RWPE1 (cell line): ENCODE measurements at regions not wholly inside any gene's neighbourhood (a gene's known extent, or its start where the extent isn't known, plus 50 kb on each side); places are given as distances from the start of the nearest gene placed in this dataset.

Source experiments
- CTCF ChIA-PET: fragments of 350-600 bp; sonication (Branson Sonifier 250); formaldehyde crosslinking; extraction: SDS; loops from one replicate; lab custom pipeline; 2021; lab: Yijun Ruan, JAX
- POLR2A ChIA-PET: fragments of 400-600 bp; formaldehyde crosslinking; extraction: SDS; loops from one replicate; lab custom pipeline; 2020; ENCODE audit warnings: antibody characterized with exemption; ENCODE audit not compliant: low non-redundant PET; lab: Yijun Ruan, JAX
- DNase-seq: peaks from one replicate; pipeline ENCODE4 v3.0.0; 2012; ENCODE audit warnings: low spot score
- H3K27ac ChIP-seq: fragments of 450-650 bp; 2 replicates; pipeline ENCODE4 v1.5.1; 2017
- TF ChIP-seq, protein P1 (sequence below): fragments of 450-650 bp; conservative IDR thresholded peaks from 2 replicates; pipeline ENCODE4 v1.5.1; 2017; ENCODE audit warnings: low read depth, mild to moderate bottlenecking

- POLR2A ChIA-PET = no interaction called here
- DNase-seq = no peak
- TF ChIP-seq, protein P1, sequence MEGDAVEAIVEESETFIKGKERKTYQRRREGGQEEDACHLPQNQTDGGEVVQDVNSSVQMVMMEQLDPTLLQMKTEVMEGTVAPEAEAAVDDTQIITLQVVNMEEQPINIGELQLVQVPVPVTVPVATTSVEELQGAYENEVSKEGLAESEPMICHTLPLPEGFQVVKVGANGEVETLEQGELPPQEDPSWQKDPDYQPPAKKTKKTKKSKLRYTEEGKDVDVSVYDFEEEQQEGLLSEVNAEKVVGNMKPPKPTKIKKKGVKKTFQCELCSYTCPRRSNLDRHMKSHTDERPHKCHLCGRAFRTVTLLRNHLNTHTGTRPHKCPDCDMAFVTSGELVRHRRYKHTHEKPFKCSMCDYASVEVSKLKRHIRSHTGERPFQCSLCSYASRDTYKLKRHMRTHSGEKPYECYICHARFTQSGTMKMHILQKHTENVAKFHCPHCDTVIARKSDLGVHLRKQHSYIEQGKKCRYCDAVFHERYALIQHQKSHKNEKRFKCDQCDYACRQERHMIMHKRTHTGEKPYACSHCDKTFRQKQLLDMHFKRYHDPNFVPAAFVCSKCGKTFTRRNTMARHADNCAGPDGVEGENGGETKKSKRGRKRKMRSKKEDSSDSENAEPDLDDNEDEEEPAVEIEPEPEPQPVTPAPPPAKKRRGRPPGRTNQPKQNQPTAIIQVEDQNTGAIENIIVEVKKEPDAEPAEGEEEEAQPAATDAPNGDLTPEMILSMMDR = no peak
- no peak overlapping the region for H3K27ac ChIP-seq
- CTCF ChIA-PET = no interaction called here
Observed at GRCh38 chr9:111258875-111259271, 71.2 kb downstream of the OR2K2 start.

- ChIA-PET POLR2A (no interaction called here), CTCF (interaction anchor here (0.7 kb wide), 1 partner anchor 787 kb away, joined by 6 read pairs; no protein-coding TSS in a partner anchor)
- TF ChIP-seq, protein P1 = no peak
- no peak overlapping the region for H3K27ac ChIP-seq
- DNase-seq = no peak
Observed at GRCh38 chr9:111258209-111258874, 71.7 kb downstream of the OR2K2 start.

GRCh38 chr9:111253742-111254437, 76.1 kb downstream of the OR2K2 start:
- ChIA-PET CTCF (interaction anchor here (0.6 kb wide), 2 partner anchors 8 to 531 kb away, joined by 3 to 4 read pairs; no protein-coding TSS in a partner anchor), POLR2A (no interaction called here)
- TF ChIP-seq, protein P1 = no peak
- DNase-seq = no peak
- no peak overlapping the region for H3K27ac ChIP-seq

DNA sequence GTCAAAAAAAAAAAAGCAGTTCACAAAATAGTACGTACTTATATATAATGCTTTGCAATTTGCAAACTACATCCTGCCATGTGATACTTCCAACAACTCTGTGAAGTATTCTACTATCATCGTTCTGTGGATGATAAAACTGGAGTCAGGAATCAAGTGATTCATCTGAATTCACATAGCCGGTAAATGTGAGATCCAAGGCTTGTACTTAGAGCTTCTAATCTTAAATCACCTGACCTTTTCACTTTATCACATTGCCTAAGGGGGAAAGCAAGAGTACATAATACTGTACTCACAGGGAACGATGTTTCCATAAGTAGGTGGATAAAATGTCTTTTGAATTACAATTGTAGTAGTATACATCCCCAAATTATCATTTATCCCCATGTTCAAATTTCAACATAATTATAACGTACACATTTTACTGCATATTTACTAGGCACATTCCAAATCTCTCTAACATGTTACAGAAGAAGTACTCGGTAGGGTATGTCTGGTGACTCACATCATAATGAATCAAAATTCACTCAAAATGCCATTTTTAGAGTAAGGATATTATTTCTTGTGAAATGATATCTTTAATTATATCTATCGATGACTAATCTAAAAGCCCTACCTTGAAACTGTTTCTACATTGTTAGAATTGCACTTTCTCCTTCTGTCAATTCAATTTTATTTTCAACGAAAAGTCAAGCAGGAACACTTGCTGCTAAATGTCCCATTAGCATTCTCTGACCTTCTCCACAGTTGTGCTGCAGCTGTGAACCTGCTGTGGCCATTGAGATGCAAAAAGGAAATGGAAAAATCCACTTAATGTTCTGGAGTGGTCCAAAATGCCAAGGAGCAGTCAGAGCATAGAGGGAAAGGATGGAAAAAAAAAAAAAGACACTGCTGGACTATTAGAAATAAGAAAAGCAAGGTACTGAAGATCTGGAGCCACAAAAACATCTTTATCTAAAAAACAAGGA, 78.9 kb downstream of the OR2K2 start:
- TF ChIP-seq, protein P1 = no peak
- H3K27ac ChIP-seq = no peak overlapping the region
- DNase-seq = no peak
- CTCF ChIA-PET = interaction anchor here (0.7 kb wide), 2 partner anchors 473 to 1119 kb away, joined by 3 read pairs; no protein-coding TSS in a partner anchor
- POLR2A ChIA-PET = no interaction called here

DNA sequence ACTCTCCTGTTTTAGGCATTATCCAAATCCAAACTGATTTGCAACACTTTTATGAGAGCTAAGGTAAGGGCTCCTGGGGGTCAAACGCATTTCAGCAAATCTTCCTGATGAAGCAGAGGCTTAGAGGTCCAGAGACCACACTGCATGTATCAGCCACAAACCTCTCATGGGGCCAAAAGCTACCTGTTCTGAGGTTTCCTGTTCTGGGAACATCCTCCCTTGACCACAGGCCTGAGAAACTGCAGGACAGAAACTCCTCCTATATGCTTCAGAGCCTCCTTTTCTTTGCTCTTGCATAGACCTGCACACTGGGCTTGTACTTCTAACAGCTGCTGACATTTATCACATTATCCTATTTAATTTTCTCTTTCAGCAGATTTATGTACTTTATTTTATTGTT, 92.6 kb downstream of the OR2K2 start:
- TF ChIP-seq, protein P1 = no peak
- no peak overlapping the region for H3K27ac ChIP-seq
- no peak for DNase-seq
- ChIA-PET POLR2A (no interaction called here), CTCF (interaction anchor here (0.5 kb wide), 1 partner anchor 430 kb away, joined by 4 read pairs; no protein-coding TSS in a partner anchor)

DNA sequence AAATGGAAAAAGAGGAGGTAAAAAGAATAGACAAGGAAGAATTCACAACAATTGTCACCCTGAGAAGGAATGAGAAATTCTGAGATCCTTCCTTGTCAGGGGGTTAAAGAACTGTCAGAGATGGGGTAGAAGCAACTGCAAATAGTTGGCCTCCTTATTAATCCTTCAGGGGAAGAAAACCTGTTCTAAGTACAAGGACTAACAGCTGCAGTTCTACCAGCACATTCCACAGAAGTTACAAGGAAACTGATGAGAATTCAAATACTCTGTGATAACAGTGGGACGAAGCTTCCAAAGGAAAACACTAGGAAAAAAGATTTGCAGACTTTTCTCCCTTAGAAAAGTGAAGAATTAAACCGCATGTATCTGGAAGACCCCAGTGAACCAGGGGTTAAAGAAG, 93.7 kb downstream of the OR2K2 start:
- DNase-seq = no peak
- ChIA-PET POLR2A (no interaction called here), CTCF (interaction anchor here (0.5 kb wide), 1 partner anchor 143 kb away, joined by 7 read pairs; no protein-coding TSS in a partner anchor)
- H3K27ac ChIP-seq = no peak overlapping the region
- TF ChIP-seq, protein P1 = no peak
